ENCODE measurements at regions not wholly inside any gene's neighbourhood (a gene's known extent, or its start where the extent isn't known, plus 50 kb on each side); places are given as distances from the start of the nearest gene placed in this dataset.
"Not testable (repeated sequence)": the region's sequence is repeated elsewhere in the genome, so short reads cannot be mapped to it uniquely, and the experiment has no call there.

DNA sequence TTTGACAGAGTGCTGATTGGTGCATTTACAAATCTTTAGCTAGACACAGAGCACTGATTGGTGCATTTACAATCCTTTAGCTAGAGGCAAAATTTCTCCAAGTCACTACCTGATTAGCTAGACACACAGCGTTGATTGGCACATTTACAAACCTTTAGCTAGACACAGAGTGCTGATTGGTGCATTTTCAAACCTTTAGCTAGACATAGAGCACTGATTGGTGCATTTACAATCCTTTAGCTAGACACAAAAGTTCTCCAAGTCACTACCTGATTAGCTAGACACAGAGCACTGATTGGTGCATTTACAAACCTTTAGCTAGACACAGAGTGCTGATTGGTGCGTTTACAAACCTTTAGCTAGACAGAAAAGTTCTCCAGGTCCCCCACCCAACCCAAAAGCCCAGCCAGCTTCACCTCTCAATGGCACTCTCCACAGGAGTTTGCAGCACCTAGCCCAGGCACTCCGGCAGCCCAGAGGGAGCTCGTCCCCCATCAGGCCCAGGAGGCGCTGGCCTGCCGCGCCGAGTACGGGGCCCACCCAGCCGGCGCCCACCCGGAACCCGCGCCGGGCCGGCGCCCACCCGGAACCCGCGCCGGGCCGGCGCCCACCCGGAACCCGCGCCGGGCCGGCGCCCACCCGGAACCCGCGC is 241.8 kb downstream of the ASXL3 start:
- H3K27ac Mint-ChIP-seq; H3K36me3 ChIP-seq (ENCODE audit: insufficient read depth); H3K27me3 ChIP-seq (ENCODE audit: insufficient read depth); H3F3A ChIP-seq (replicated peaks; ENCODE audit: low read depth); DNase-seq (ENCODE audit: low spot score); H3K4me2 ChIP-seq; H3K27ac ChIP-seq (ENCODE audit: low read depth); H3K4me3 ChIP-seq; H3K4me1 ChIP-seq (ENCODE audit: insufficient read depth); H3K4me1 Mint-ChIP-seq; H3K27me3 Mint-ChIP-seq (ENCODE audit: insufficient read depth, low read depth, poor library complexity); H3K79me2 ChIP-seq (replicated peaks; ENCODE audit: insufficient read depth); ATAC-seq; H4K20me1 ChIP-seq (replicated peaks; ENCODE audit: insufficient read depth); H2AFZ ChIP-seq: not testable (repeated sequence)
- H3K9me2 ChIP-seq (ENCODE audit: insufficient read depth), result peaks cover 13% of the 10 kb centered on the region
- Mint-ChIP-seq H3K4me3 (peak overlapping the region; percentile 64; the same call in 2 of the 3 replicates), H3K9me3 (peaks cover 18% of the 10 kb centered on the region), H3K36me3 (ENCODE audit: low read depth) (peaks cover 13% of the 10 kb centered on the region)

DNA sequence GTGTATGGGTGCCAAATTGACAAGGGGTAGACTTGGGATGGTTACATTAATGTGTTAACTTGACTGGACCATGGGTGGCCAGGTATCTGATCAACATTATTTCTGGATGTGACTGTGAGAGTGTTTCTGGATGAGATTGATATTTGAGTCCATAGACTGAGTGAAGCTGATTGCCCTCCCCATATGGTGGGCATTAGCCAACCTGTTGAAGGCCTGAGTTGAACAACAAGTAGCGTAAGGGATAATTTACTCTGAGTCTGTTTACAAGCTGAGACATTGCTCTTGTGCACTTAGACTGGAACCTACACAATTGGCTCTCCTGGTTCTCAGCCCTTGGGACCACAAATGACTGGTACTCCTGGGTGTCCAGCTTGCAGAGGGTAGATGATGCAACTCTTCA is 240.1 kb downstream of the ASXL3 start:
- H3K4me1 Mint-ChIP-seq, result peaks cover 8% of the 10 kb centered on the region; the same call in 1 of the 3 replicates
- no peak for TF ChIP-seq CREB1 (CRISPR knock-in tag; IDR thresholded peaks at IDR 0.05; ENCODE audit: low read depth)
- no peak for TF ChIP-seq EZH2phosphoT487 (IDR thresholded peaks at IDR 0.05; ENCODE audit: unreplicated experiment)
- no peak for TF ChIP-seq POLR2AphosphoS5 (IDR thresholded peaks at IDR 0.05; ENCODE audit: low read depth)
- TF ChIP-seq, protein P1, sequence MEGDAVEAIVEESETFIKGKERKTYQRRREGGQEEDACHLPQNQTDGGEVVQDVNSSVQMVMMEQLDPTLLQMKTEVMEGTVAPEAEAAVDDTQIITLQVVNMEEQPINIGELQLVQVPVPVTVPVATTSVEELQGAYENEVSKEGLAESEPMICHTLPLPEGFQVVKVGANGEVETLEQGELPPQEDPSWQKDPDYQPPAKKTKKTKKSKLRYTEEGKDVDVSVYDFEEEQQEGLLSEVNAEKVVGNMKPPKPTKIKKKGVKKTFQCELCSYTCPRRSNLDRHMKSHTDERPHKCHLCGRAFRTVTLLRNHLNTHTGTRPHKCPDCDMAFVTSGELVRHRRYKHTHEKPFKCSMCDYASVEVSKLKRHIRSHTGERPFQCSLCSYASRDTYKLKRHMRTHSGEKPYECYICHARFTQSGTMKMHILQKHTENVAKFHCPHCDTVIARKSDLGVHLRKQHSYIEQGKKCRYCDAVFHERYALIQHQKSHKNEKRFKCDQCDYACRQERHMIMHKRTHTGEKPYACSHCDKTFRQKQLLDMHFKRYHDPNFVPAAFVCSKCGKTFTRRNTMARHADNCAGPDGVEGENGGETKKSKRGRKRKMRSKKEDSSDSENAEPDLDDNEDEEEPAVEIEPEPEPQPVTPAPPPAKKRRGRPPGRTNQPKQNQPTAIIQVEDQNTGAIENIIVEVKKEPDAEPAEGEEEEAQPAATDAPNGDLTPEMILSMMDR (conservative IDR thresholded peaks at IDR 0.05; ENCODE audit: low read depth in 2 of 2), result no peak
- TF ChIP-seq, protein P2, sequence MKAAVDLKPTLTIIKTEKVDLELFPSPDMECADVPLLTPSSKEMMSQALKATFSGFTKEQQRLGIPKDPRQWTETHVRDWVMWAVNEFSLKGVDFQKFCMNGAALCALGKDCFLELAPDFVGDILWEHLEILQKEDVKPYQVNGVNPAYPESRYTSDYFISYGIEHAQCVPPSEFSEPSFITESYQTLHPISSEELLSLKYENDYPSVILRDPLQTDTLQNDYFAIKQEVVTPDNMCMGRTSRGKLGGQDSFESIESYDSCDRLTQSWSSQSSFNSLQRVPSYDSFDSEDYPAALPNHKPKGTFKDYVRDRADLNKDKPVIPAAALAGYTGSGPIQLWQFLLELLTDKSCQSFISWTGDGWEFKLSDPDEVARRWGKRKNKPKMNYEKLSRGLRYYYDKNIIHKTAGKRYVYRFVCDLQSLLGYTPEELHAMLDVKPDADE (IDR thresholded peaks at IDR 0.05), result no peak
- TF ChIP-seq NANOG (IDR thresholded peaks at IDR 0.05; ENCODE audit: borderline replicate concordance), result no peak
- no peak for TF ChIP-seq ZNF114 (CRISPR knock-in tag; IDR thresholded peaks at IDR 0.05)
- TF ChIP-seq, protein P3, sequence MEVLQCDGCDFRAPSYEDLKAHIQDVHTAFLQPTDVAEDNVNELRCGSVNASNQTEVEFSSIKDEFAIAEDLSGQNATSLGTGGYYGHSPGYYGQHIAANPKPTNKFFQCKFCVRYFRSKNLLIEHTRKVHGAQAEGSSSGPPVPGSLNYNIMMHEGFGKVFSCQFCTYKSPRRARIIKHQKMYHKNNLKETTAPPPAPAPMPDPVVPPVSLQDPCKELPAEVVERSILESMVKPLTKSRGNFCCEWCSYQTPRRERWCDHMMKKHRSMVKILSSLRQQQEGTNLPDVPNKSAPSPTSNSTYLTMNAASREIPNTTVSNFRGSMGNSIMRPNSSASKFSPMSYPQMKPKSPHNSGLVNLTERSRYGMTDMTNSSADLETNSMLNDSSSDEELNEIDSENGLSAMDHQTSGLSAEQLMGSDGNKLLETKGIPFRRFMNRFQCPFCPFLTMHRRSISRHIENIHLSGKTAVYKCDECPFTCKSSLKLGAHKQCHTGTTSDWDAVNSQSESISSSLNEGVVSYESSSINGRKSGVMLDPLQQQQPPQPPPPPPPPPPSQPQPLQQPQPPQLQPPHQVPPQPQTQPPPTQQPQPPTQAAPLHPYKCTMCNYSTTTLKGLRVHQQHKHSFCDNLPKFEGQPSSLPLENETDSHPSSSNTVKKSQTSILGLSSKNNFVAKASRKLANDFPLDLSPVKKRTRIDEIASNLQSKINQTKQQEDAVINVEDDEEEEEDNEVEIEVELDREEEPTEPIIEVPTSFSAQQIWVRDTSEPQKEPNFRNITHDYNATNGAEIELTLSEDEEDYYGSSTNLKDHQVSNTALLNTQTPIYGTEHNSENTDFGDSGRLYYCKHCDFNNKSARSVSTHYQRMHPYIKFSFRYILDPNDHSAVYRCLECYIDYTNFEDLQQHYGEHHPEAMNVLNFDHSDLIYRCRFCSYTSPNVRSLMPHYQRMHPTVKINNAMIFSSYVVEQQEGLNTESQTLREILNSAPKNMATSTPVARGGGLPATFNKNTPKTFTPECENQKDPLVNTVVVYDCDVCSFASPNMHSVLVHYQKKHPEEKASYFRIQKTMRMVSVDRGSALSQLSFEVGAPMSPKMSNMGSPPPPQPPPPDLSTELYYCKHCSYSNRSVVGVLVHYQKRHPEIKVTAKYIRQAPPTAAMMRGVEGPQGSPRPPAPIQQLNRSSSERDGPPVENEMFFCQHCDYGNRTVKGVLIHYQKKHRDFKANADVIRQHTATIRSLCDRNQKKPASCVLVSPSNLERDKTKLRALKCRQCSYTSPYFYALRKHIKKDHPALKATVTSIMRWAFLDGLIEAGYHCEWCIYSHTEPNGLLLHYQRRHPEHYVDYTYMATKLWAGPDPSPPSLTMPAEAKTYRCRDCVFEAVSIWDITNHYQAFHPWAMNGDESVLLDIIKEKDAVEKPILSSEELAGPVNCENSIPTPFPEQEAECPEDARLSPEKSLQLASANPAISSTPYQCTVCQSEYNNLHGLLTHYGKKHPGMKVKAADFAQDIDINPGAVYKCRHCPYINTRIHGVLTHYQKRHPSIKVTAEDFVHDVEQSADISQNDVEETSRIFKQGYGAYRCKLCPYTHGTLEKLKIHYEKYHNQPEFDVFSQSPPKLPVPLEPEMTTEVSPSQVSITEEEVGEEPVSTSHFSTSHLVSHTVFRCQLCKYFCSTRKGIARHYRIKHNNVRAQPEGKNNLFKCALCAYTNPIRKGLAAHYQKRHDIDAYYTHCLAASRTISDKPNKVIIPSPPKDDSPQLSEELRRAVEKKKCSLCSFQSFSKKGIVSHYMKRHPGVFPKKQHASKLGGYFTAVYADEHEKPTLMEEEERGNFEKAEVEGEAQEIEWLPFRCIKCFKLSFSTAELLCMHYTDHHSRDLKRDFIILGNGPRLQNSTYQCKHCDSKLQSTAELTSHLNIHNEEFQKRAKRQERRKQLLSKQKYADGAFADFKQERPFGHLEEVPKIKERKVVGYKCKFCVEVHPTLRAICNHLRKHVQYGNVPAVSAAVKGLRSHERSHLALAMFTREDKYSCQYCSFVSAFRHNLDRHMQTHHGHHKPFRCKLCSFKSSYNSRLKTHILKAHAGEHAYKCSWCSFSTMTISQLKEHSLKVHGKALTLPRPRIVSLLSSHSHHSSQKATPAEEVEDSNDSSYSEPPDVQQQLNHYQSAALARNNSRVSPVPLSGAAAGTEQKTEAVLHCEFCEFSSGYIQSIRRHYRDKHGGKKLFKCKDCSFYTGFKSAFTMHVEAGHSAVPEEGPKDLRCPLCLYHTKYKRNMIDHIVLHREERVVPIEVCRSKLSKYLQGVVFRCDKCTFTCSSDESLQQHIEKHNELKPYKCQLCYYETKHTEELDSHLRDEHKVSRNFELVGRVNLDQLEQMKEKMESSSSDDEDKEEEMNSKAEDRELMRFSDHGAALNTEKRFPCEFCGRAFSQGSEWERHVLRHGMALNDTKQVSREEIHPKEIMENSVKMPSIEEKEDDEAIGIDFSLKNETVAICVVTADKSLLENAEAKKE (CRISPR knock-in tag; IDR thresholded peaks at IDR 0.05), result no peak
- TF ChIP-seq ZNF331 (CRISPR knock-in tag; IDR thresholded peaks at IDR 0.05; ENCODE audit: low read depth), result no peak
- TF ChIP-seq JUNB (IDR thresholded peaks at IDR 0.05; ENCODE audit: unreplicated experiment), result no peak

More for the DNA sequence above, 240.1 kb downstream of the ASXL3 start:
- Histone ChIP-seq H3K27me3 (ENCODE audit: insufficient read depth) (no peaks in the 10 kb centered on the region), H2AFZ (no peak overlapping the region), H3K79me2 (replicated peaks; ENCODE audit: insufficient read depth) (no peaks in the 10 kb centered on the region), H3K27ac (ENCODE audit: low read depth) (no peak overlapping the region), H3K36me3 (ENCODE audit: insufficient read depth) (no peaks in the 10 kb centered on the region), H3K4me1 (ENCODE audit: insufficient read depth) (no peaks in the 10 kb centered on the region), H3F3A (replicated peaks; ENCODE audit: low read depth) (no peaks in the 10 kb centered on the region), H3K4me2 (no peak overlapping the region), H3K4me3 (no peak overlapping the region), H4K20me1 (replicated peaks; ENCODE audit: insufficient read depth) (no peaks in the 10 kb centered on the region), H3K9me2 (ENCODE audit: insufficient read depth) (peaks cover 13% of the 10 kb centered on the region)
- Mint-ChIP-seq H3K27me3 (ENCODE audit: insufficient read depth, low read depth, poor library complexity) (no peaks in the 10 kb centered on the region), H3K27ac (no peak overlapping the region), H3K9me3 (peaks cover 18% of the 10 kb centered on the region), H3K4me3 (no peak overlapping the region), H3K36me3 (ENCODE audit: low read depth) (peaks cover 13% of the 10 kb centered on the region)
- no peak for DNase-seq (ENCODE audit: low spot score)
- no peak for ATAC-seq

All from GM23338 (cell line).